CD4-positive, alpha-beta T cell (primary cell): ENCODE measurements at regions not wholly inside any gene's neighbourhood (a gene's known extent, or its start where the extent isn't known, plus 50 kb on each side); places are given as distances from the start of the nearest gene placed in this dataset.

Experiments
- ATAC-seq: fragments of 200-7000 bp; cut with Tn5 transposase; one replicate; pipeline ENCODE4 v1.10.0; 2022; ENCODE audit warnings: mild to moderate bottlenecking; ENCODE audit not compliant: poor library complexity
- CTCF ChIA-PET: fragments of 350-600 bp; sonication (Branson Sonifier 250); formaldehyde crosslinking; loops from one replicate; lab custom pipeline; 2021; ENCODE audit warnings: antibody characterized with exemption, inconsistent platforms; lab: Charles Lee
- POLR2A ChIA-PET: fragments of 350-600 bp; sonication (Branson Sonifier 250); formaldehyde crosslinking; loops from one replicate; lab custom pipeline; 2021; ENCODE audit warnings: antibody characterized with exemption, inconsistent platforms; lab: Charles Lee
- DNase-seq, 14 experiments: peaks; one replicate each; pipeline ENCODE4 v3.0.0-alpha.2; 2013 to 2020; ENCODE audit warnings: mixed read lengths in 2 of 14
- H3K27ac ChIP-seq, 2 donors: one replicate each; pipeline versions ENCODE4 v1.5.1 to v1.7.0; 2013; ENCODE audit warnings: low read length in 2 of 2, low read depth in 1 of 2, mild to moderate bottlenecking in 1 of 2
- H3K27me3 ChIP-seq, 2 experiments: 1 replicate in 1 of 2; 2 replicates in 1 of 2; pipeline versions ENCODE4 v1.6.1 to v1.7.0; 2013; ENCODE audit warnings: low read length in 2 of 2, control low read depth in 1 of 2, mild to moderate bottlenecking in 1 of 2, moderate library complexity in 1 of 2; ENCODE audit not compliant: insufficient read depth in 2 of 2, control insufficient read depth in 1 of 2
- H3K36me3 ChIP-seq: one replicate; pipeline ENCODE4 v1.6.1; 2013; ENCODE audit warnings: low read length, control low read depth; ENCODE audit not compliant: insufficient read depth
- H3K4me1 ChIP-seq: one replicate; pipeline ENCODE4 v1.6.1; 2013; ENCODE audit warnings: low read length, control low read depth; ENCODE audit not compliant: insufficient read depth
- H3K4me3 ChIP-seq: one replicate; pipeline ENCODE4 v1.5.1; 2013; ENCODE audit warnings: mild to moderate bottlenecking, low read length, moderate library complexity
- H3K9me3 ChIP-seq, 2 experiments: 1 replicate in 1 of 2; 2 replicates in 1 of 2; pipeline versions ENCODE4 v1.6.1 to v1.7.0; 2013; ENCODE audit warnings: low read length in 2 of 2, mild to moderate bottlenecking in 2 of 2, control low read depth in 1 of 2, moderate library complexity in 1 of 2; ENCODE audit not compliant: control insufficient read depth in 1 of 2, insufficient read depth in 1 of 2
- H3K27ac Mint-ChIP-seq: one replicate; pipeline ENCODE4 v1.8.0; 2020; ENCODE audit warnings: mixed read lengths
- H3K27me3 Mint-ChIP-seq: one replicate; pipeline ENCODE4 v1.8.0; 2021; ENCODE audit warnings: mixed read lengths
- H3K36me3 Mint-ChIP-seq: one replicate; pipeline ENCODE4 v1.8.0; 2021; ENCODE audit warnings: low read depth, mixed read lengths
- H3K4me1 Mint-ChIP-seq: one replicate; pipeline ENCODE4 v1.8.0; 2021; ENCODE audit warnings: low read depth, mixed read lengths
- H3K4me3 Mint-ChIP-seq: one replicate; pipeline ENCODE4 v1.8.0; 2020; ENCODE audit warnings: mild to moderate bottlenecking, mixed read lengths
- H3K9me3 Mint-ChIP-seq: one replicate; pipeline ENCODE4 v1.8.0; 2020; ENCODE audit warnings: mixed read lengths
- intact Hi-C, 2 experiments: fragments of 100-400 bp; cut with DNase I in 1 of 2; cut with micrococcal nuclease in 1 of 2; formaldehyde crosslinking; loops; one replicate each; pipeline versions ENCODE4 v1.15.1 to v1.9.0; 2023 to 2025; cut with DNase I, micrococcal nuclease
- TF ChIP-seq, protein P1 (sequence below): fragments of 200-600 bp; IDR thresholded peaks from one replicate; pipeline ENCODE4 v1.8.0; 2022; ENCODE audit warnings: antibody characterized with exemption, mild to moderate bottlenecking

- intact Hi-C loops: no loop called here
- Mint-ChIP-seq H3K27ac (no peak overlapping the region), H3K27me3 (peaks cover 24% of the 10 kb centered on the region), H3K9me3 (no peaks in the 10 kb centered on the region), H3K36me3 (no peaks in the 10 kb centered on the region), H3K4me3 (no peak overlapping the region), H3K4me1 (no peaks in the 10 kb centered on the region)
- DNase-seq: no peak
- H3K36me3 ChIP-seq: no peaks in the 10 kb centered on the region
- TF ChIP-seq, protein P1, sequence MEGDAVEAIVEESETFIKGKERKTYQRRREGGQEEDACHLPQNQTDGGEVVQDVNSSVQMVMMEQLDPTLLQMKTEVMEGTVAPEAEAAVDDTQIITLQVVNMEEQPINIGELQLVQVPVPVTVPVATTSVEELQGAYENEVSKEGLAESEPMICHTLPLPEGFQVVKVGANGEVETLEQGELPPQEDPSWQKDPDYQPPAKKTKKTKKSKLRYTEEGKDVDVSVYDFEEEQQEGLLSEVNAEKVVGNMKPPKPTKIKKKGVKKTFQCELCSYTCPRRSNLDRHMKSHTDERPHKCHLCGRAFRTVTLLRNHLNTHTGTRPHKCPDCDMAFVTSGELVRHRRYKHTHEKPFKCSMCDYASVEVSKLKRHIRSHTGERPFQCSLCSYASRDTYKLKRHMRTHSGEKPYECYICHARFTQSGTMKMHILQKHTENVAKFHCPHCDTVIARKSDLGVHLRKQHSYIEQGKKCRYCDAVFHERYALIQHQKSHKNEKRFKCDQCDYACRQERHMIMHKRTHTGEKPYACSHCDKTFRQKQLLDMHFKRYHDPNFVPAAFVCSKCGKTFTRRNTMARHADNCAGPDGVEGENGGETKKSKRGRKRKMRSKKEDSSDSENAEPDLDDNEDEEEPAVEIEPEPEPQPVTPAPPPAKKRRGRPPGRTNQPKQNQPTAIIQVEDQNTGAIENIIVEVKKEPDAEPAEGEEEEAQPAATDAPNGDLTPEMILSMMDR: no peak
- no peak overlapping the region for H3K27ac ChIP-seq
- CTCF ChIA-PET: no interaction called here
- no peak for ATAC-seq
- no peak overlapping the region for H3K4me3 ChIP-seq
- no peaks in the 10 kb centered on the region for H3K4me1 ChIP-seq
- POLR2A ChIA-PET: no interaction called here
- peaks cover 0 to 9% of the 10 kb centered on the region in 2 experiments for H3K27me3 ChIP-seq
- H3K9me3 ChIP-seq: no peaks in the 10 kb centered on the region
These were observed 145.0 kb downstream of the C7orf25 start for GRCh38 chr7:42766782-42767423.

DNA sequence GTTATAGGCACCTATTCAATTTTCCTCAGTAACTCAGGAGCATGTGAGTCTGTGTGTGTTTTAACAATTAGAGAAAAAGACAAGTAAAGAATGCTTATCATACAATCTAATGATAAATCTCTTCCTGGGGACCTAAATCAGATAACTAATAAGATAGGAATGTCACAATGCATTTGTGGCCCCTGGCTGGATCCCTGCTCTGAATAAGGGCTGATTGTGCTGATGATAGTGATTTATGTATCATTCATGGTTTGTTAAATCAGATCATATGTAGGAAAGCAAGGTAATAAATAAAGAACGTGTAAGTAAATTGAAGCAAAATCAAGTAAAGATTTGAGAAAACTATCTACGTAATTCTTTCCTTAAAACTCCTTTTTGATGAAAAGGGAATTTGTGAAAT lies 145.9 kb downstream of the C7orf25 start:
- Histone ChIP-seq H3K4me1 (no peaks in the 10 kb centered on the region), H3K4me3 (no peak overlapping the region), H3K27ac (no peak overlapping the region), H3K27me3 (peaks cover 0 to 9% of the 10 kb centered on the region in 2 experiments), H3K9me3 (no peaks in the 10 kb centered on the region), H3K36me3 (no peaks in the 10 kb centered on the region)
- POLR2A ChIA-PET: no interaction called here
- H3K9me3 Mint-ChIP-seq: no peaks in the 10 kb centered on the region
- DNase-seq (no peak), ATAC-seq (no peak)
- no peak overlapping the region for H3K4me3 Mint-ChIP-seq
- H3K4me1 Mint-ChIP-seq: no peaks in the 10 kb centered on the region
- H3K27ac Mint-ChIP-seq: no peak overlapping the region
- no peaks in the 10 kb centered on the region for H3K36me3 Mint-ChIP-seq
- TF ChIP-seq, protein P1: no peak
- peaks cover 24% of the 10 kb centered on the region for H3K27me3 Mint-ChIP-seq
- CTCF ChIA-PET: no interaction called here
- intact Hi-C loops: no loop called here

DNA sequence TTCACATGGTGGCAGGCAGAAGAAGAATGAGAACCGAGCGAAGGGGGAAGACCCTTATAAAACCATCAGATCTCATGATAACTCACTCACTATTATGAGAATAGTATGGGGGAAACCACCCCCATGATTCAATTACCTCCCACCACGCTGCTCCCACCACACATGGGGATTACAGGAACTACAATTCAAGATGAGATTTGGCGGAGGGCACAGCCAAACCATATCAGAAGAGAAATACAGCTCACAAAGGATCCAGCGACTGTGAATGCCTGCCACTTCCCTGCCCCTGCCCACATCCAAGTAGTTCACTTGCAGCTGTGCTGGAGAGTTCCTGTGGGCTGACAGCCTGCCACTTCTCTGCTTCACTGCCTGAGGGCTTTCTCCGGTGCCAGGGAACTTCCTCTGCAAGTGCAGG lies 148.7 kb downstream of the C7orf25 start:
- no peaks in the 10 kb centered on the region for H3K36me3 Mint-ChIP-seq
- Histone ChIP-seq H3K4me1 (no peaks in the 10 kb centered on the region), H3K9me3 (no peaks in the 10 kb centered on the region), H3K27me3 (peaks cover 0 to 9% of the 10 kb centered on the region in 2 experiments), H3K4me3 (no peak overlapping the region), H3K36me3 (no peaks in the 10 kb centered on the region), H3K27ac (no peak overlapping the region)
- intact Hi-C loops: no loop called here
- no peak overlapping the region for H3K4me3 Mint-ChIP-seq
- ATAC-seq (no peak), DNase-seq (no peak)
- no peak overlapping the region for H3K27ac Mint-ChIP-seq
- TF ChIP-seq, protein P1: no peak
- peaks cover 34% of the 10 kb centered on the region for H3K27me3 Mint-ChIP-seq
- H3K9me3 Mint-ChIP-seq: no peaks in the 10 kb centered on the region
- H3K4me1 Mint-ChIP-seq: no peaks in the 10 kb centered on the region
- CTCF ChIA-PET: no interaction called here
- POLR2A ChIA-PET: no interaction called here
